NB4 (cell line): ENCODE measurements at regions not wholly inside any gene's neighbourhood (a gene's known extent, or its start where the extent isn't known, plus 50 kb on each side); places are given as distances from the start of the nearest gene placed in this dataset.

ENCODE experiments used
- CTCF ChIP-seq: IDR thresholded peaks from one replicate; pipeline ENCODE4 v1.5.1; 2012; ENCODE audit warnings: low read depth, low read length
- POLR2A ChIP-seq: IDR thresholded peaks from 2 replicates; pipeline ENCODE4 v1.6.1; 2011; ENCODE audit warnings: mild to moderate bottlenecking; ENCODE audit not compliant: insufficient read length; ENCODE audit errors: extremely low read depth

GRCh38 chr7:47709451-47709850 lies 127.5 kb upstream of the TNS3 start:
- TF ChIP-seq CTCF: no peak
- TF ChIP-seq POLR2A: no peak
